ENCODE measurements at regions not wholly inside any gene's neighbourhood (a gene's known extent, or its start where the extent isn't known, plus 50 kb on each side); places are given as distances from the start of the nearest gene placed in this dataset.

DNA sequence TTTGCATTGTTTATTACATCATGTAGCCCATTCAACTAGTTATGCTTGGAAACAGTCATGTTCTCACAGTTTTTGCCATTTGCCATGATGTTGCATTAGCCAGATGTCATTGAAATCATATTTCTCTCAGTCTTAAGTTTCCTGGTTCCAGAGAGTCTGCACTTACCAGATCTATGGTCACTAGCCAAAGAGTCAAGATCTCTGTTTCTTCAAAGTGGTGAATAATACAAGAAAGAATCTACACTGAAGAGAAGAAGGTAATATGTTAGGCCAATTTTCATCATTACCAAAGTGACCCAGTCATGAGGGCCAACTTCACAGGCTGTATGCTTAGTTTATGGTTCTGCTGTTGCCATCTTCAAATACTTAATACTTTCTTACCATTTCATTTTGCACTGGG, 89.0 kb upstream of the PHYHIPL start:
- H3K36me3 ChIP-seq (ENCODE audit: control insufficient read depth, insufficient read depth, low read length), result no peaks in the 10 kb centered on the region
- no peak overlapping the region for H3K27ac ChIP-seq (ENCODE audit: insufficient read depth, low read length)
- BruUV-seq (replicated peaks), result no TSS peak
- H4K8ac ChIP-seq (ENCODE audit: low read depth in 2 of 2, low read length in 2 of 2), result no peak overlapping the region
- no peak overlapping the region for H3K9ac ChIP-seq (ENCODE audit: low read depth, low read length)
- no peak overlapping the region for H2BK15ac ChIP-seq (ENCODE audit: low read depth, low read length)
- ATAC-seq (ENCODE audit: low read depth), result no peak
- no peaks in the 10 kb centered on the region for H3K9me3 ChIP-seq (ENCODE audit: control insufficient read depth, insufficient read depth, low read length)
- no peak overlapping the region for H3K4me3 ChIP-seq (ENCODE audit: insufficient read depth, low read depth, low read length)
- H3K9me1 ChIP-seq (ENCODE audit: insufficient read depth, low read length), result no peaks in the 10 kb centered on the region
- H3K18ac ChIP-seq (ENCODE audit: low read depth, low read length), result no peak overlapping the region
- H2BK120ac ChIP-seq (ENCODE audit: low read depth, low read length), result no peak overlapping the region
- H3K4ac ChIP-seq (ENCODE audit: low read depth, low read length), result no peak overlapping the region
- ChIA-PET POLR2A (ENCODE audit: unreplicated experiment) (no interaction called here), CTCF (no interaction called here)
- H3K79me1 ChIP-seq (ENCODE audit: low read depth in 1 of 2, low read length in 2 of 2), result no peaks in the 10 kb centered on the region
- H2AK9ac ChIP-seq (replicated peaks; ENCODE audit: low read depth, low read length, poor library complexity), result no peak overlapping the region
- H4K20me1 ChIP-seq (ENCODE audit: insufficient read depth, low read length), result no peaks in the 10 kb centered on the region
- H3K4me2 ChIP-seq (ENCODE audit: low read depth, low read length), result no peak overlapping the region
- H2BK20ac ChIP-seq (ENCODE audit: low read depth, low read length), result no peak overlapping the region
- DNase-seq, result no peak
- no peaks in the 10 kb centered on the region for H3K4me1 ChIP-seq (ENCODE audit: control insufficient read depth, insufficient read depth, low read length)
- intact Hi-C loops (cut with micrococcal nuclease) (no loop called here), in situ Hi-C loops (cut with MboI; ENCODE audit: low sequenced_read_pairs) (no loop called here), dilution Hi-C loops (cut with HindIII; ENCODE audit: low sequenced_read_pairs, unreplicated experiment) (no loop called here)
- H4K5ac ChIP-seq (ENCODE audit: low read depth, low read length), result no peak overlapping the region
- H3K27me3 ChIP-seq (ENCODE audit: control insufficient read depth, insufficient read depth, low read length), result peaks cover 2% of the 10 kb centered on the region
- no peak overlapping the region for H3K14ac ChIP-seq (replicated peaks; ENCODE audit: low read depth, low read length)
- TF ChIP-seq RCOR1 (IDR thresholded peaks at IDR 0.05; ENCODE audit: insufficient replicate concordance, low read length) (no peak), CHD1 (IDR thresholded peaks at IDR 0.05; ENCODE audit: low read depth, low read length) (no peak), MXI1 (IDR thresholded peaks at IDR 0.05; ENCODE audit: borderline replicate concordance, low read depth, low read length) (no peak), MAFK (IDR thresholded peaks at IDR 0.05; ENCODE audit: low read depth, low read length) (no peak), BHLHE40 (IDR thresholded peaks at IDR 0.05; ENCODE audit: low read depth, low read length) (no peak), CEBPB (IDR thresholded peaks at IDR 0.05; ENCODE audit: low read depth, low read length) (no peak)
- TF ChIP-seq, protein P1, sequence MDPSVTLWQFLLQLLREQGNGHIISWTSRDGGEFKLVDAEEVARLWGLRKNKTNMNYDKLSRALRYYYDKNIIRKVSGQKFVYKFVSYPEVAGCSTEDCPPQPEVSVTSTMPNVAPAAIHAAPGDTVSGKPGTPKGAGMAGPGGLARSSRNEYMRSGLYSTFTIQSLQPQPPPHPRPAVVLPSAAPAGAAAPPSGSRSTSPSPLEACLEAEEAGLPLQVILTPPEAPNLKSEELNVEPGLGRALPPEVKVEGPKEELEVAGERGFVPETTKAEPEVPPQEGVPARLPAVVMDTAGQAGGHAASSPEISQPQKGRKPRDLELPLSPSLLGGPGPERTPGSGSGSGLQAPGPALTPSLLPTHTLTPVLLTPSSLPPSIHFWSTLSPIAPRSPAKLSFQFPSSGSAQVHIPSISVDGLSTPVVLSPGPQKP (IDR thresholded peaks at IDR 0.05; ENCODE audit: borderline replicate concordance, low read depth, low read length), result no peak
- H3K56ac ChIP-seq (ENCODE audit: extremely low read depth, insufficient read depth, low read length), result no peak overlapping the region
- no peak overlapping the region for H2BK5ac ChIP-seq (ENCODE audit: low read depth, low read length, poor library complexity, severe bottlenecking)
- no peak overlapping the region for H2AFZ ChIP-seq (replicated peaks; ENCODE audit: low read length, poor library complexity)
- H4K91ac ChIP-seq (ENCODE audit: insufficient read depth, low read depth, low read length), result no peak overlapping the region
- H3K23ac ChIP-seq (ENCODE audit: low read depth, low read length), result no peak overlapping the region
- no peak overlapping the region for H2AK5ac ChIP-seq (ENCODE audit: low read depth, low read length)
